Lower leg skin (tissue), 4 donors: ENCODE measurements at regions not wholly inside any gene's neighbourhood (a gene's known extent, or its start where the extent isn't known, plus 50 kb on each side); places are given as distances from the start of the nearest gene placed in this dataset.
"Not testable (repeated sequence)": the region's sequence is repeated elsewhere in the genome, so short reads cannot be mapped to it uniquely, and the experiment has no call there.

ENCODE experiments used
- DNase-seq, 2 donors: peaks; one replicate each; pipeline ENCODE4 v3.0.0-alpha.2; 2019; ENCODE audit warnings: low spot score in 2 of 2
- H3K4me3 ChIP-seq: fragments of 200-600 bp; sonication (generic); 2 replicates; pipeline ENCODE4 v1.5.1; 2017; ENCODE audit warnings: mild to moderate bottlenecking, low read depth; ENCODE audit not compliant: poor library complexity, severe bottlenecking
- CTCF ChIP-seq, 3 donors: fragments of 450-650 bp; IDR thresholded peaks; one replicate each; pipeline ENCODE4 v1.5.1; 2016; ENCODE audit warnings: antibody characterized with exemption in 3 of 3, mild to moderate bottlenecking in 3 of 3, moderate library complexity in 2 of 3
- POLR2A ChIP-seq, 2 donors: fragments of 450-650 bp; IDR thresholded peaks; one replicate each; pipeline ENCODE4 v1.6.1; 2016 to 2017; ENCODE audit warnings: antibody characterized with exemption in 2 of 2, mild to moderate bottlenecking in 1 of 2, moderate library complexity in 1 of 2
- WGBS, 2 donors: methylation state at CpG; one replicate each; pipeline ENCODE4 v1.1.5; 2018; 5-methylcytosine and 5-hydroxymethylcytosine counted together
- intact Hi-C: fragments of 100-400 bp; cut with DNase I; formaldehyde crosslinking; loops from one replicate; pipeline ENCODE4 v1.15.0; 2023; ENCODE audit warnings: low total_unique reads

- no peak overlapping the region for H3K4me3 ChIP-seq
- TF ChIP-seq CTCF (IDR thresholded peaks at IDR 0.05) (peak in 1 of 3 donors; percentile 12), POLR2A (IDR thresholded peaks at IDR 0.05) (no peak)
- WGBS, 2 donors = 78 to 79% methylated on average over 8 of the region's 8 CpGs
- DNase-seq = no peak
- intact Hi-C loops = no loop called here
Observed at GRCh38 chr6:5838656-5839396, 167.9 kb downstream of the NRN1 start.

GRCh38 chr6:5837323-5837722 lies 169.4 kb downstream of the NRN1 start:
- 86 to 91% methylated on average over 9 of the region's 9 CpGs for WGBS, 2 donors

GRCh38 chr6:5836597-5836996 lies 170.1 kb downstream of the NRN1 start:
- intact Hi-C loops, DNase-seq, H3K4me3 ChIP-seq: not testable (repeated sequence)
- WGBS, 2 donors = 85 to 89% methylated on average over 5 of the region's 5 CpGs

More at GRCh38 chr6:5837323-5837722, 169.4 kb downstream of the NRN1 start:
- no peak for DNase-seq
- TF ChIP-seq POLR2A (IDR thresholded peaks at IDR 0.05) (no peak), CTCF (IDR thresholded peaks at IDR 0.05) (no peak)
- intact Hi-C loops = no loop called here
- no peak overlapping the region for H3K4me3 ChIP-seq

- WGBS, 2 donors = 86 to 92% methylated on average over 3 of the region's 3 CpGs
- TF ChIP-seq POLR2A (IDR thresholded peaks at IDR 0.05) = no peak
- TF ChIP-seq CTCF (IDR thresholded peaks at IDR 0.05) = no peak
- intact Hi-C loops = no loop called here
- DNase-seq = no peak
- H3K4me3 ChIP-seq = no peak overlapping the region
Observed at GRCh38 chr6:5833120-5833519, 173.6 kb downstream of the NRN1 start.

- intact Hi-C loops = no loop called here
- DNase-seq = no peak
- TF ChIP-seq CTCF (IDR thresholded peaks at IDR 0.05) (no peak), POLR2A (IDR thresholded peaks at IDR 0.05) (no peak)
- no peak overlapping the region for H3K4me3 ChIP-seq
- 88 to 90% methylated on average over 3 of the region's 3 CpGs for WGBS, 2 donors
Observed at GRCh38 chr6:5832668-5833067, 174.1 kb downstream of the NRN1 start.

- H3K4me3 ChIP-seq, intact Hi-C loops: not testable (repeated sequence)
- WGBS, 2 donors = 41 to 62% methylated on average over 8 of the region's 8 CpGs
- peak in 1 of 2 donors; percentile 15 for DNase-seq
Observed at GRCh38 chr6:5831219-5831862, 175.4 kb downstream of the NRN1 start.
